GM19397 (cell line): ENCODE measurements at regions not wholly inside any gene's neighbourhood (a gene's known extent, or its start where the extent isn't known, plus 50 kb on each side); places are given as distances from the start of the nearest gene placed in this dataset.

Source experiments
- ATAC-seq: cut with Tn5 transposase; IDR thresholded peaks from one replicate; pipeline ENCODE4 v1.9.1; 2021; ENCODE audit warnings: mild to moderate bottlenecking, moderate library complexity; ENCODE audit not compliant: unreplicated experiment

DNA sequence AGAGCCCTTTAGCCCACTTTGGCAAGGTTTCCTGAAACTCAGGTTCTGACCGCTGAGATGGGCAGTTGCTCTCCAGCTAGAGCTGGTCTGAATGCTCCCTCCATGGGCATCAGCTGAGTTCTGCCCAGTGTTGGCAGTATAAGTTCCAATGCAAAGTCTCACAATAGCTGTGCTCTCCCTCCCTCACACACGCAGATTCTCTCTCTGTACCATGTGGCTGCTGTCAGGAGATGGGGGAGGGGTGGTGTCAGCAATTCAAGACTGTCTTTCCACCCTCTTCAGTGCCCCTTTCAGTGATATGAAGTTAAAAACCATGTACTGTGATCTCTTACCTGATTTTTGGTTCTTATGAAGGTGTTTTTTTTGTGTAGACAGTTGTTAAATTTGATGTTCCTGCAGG is 164.3 kb upstream of the PLEKHA5 start:
- ATAC-seq = no peak

DNA sequence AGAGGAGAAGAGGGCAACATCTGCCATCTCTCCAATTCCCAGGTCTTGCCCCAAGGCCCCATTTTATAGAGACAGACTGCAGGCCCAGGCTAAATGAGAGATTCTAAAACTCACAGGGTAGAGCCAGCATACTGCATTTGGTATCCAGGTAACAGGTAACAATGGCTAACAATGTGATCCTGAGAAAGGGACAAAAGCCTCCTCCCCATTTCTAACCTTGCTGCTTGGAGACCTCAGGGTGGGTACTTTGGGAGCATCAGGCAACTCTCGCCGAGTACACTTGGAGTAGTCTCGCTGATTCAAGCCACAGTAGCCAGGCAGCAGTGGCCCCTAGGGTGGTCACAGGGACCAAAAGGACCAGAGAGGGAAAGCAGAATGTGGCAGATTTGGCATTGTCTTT is 162.6 kb upstream of the PLEKHA5 start:
- ATAC-seq = no peak

DNA sequence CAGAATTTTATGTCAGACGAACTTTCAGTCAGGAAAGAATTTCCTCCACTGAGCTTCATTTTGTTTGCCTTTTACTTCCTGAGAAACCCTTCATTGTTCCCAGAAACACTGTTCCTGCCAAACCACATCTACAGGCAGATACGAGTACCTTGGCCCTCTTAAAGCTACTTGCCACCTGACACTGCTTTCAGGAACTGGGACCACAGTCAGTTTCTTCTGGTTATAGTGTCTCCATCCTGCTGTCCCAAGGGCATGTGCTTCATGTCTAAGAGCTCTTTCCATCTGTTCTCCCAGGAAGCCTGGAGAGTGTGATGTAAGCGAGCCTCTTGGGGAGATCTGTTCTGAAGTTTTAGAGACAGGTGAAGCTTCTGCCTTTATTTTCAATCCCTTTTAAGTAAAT is 161.7 kb upstream of the PLEKHA5 start:
- no peak for ATAC-seq

DNA sequence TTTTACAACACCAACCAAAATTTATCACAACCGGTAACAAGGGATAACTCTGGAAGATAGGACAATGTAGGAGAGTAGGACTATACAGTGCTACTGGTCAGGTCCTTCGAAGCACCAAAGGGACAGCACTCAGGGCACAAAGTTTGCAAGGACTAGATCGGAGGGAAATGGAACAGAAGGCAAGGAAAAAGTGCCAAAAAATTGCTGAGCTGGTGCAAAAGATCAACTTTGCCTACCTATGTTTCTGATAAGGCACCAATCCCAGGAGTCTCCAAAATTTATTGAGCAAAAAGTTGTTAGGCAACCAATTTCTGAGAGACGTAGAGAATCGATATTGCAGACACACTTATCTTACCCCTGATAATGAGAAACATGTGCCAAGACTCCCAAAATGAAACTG is 160.0 kb upstream of the PLEKHA5 start:
- no peak for ATAC-seq

DNA sequence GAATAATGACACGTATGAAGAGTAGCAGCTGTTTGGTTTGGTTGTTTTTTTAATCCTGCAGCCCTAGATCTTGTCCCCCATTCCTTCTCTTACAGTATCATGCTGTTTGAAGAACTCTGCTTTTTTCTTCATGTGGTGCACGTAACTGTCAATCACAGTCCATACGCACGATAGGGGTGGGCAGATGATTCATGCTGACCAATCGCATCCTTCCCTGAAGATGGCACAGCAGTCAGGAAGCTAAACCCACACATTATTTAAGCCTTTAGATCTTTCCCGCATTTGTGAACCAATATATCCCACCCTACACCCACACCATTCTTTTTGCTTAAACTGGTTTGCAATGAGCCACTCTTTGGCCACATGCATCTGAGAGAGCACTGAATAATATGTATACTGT is 158.9 kb upstream of the PLEKHA5 start:
- no peak for ATAC-seq

DNA sequence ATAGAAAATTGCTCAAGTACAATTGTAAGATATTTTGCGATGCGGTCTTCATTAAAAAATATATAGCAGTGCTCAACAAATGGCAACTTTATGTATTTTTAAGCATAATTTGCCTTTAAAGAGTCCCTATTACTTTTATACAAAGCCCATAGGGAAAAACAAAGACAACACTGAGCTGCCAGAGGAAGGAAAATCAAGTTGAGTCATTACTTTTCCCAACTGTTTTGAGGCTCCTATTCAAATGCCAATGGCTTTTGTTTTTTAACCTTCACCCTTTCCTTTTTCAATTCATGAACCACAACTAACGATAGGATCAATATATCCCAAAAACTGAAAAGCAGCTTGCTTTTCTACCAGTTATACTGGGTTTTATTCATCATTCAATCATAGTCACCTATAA is 157.6 kb upstream of the PLEKHA5 start:
- ATAC-seq = no peak

DNA sequence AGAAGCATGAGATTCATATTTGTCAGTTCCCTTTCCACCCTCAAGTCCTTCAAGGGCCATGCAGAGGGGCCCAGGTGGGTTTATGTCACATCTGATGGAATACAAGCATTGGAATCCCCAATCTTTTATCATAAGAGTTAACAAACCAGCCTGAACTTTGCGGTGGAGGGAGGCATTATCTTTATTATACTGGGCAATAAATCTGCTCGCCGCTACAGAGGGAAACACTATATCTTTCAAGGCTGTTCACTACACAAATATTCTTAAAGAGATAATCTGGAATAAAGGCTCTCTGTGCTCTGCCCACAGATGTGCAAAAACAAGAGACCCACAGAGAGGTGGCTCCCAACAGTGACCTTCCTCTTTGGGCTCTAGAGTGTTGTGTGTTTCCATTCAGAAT is 153.6 kb upstream of the PLEKHA5 start:
- ATAC-seq = no peak

DNA sequence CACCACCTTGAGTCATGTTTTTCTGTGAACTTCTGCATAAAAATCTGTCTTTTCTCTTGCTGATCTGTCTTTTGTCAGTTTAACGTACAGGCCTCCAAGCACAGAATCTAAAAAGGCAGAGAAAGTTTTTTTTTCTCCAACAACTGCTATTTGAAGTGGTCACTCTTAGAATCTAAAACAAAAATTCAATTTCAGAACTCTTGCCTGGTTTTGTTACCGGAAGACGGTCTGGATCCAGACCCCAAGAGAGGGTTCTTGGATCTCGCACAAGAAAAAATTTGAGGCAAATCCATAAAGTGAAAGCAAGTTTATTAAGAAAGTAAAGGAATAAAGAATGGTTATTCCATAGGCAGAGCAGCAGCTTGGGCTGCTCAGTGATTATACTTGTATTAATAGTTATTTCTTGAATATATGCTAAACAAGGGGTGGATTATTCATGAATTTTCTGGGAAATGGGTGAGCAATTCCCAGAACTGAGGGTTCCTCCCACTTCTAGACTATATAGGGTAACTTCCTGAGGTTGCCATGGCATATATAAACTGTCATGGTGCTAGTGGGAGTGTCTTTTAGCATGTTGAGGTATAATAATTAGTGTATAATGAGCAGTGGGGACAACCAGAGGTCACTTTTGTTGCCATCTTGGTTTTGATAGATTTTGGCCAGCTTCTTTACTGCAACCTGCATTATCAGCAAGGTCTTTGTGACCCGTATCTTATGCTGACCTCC is 150.0 kb upstream of the PLEKHA5 start:
- ATAC-seq = no peak

DNA sequence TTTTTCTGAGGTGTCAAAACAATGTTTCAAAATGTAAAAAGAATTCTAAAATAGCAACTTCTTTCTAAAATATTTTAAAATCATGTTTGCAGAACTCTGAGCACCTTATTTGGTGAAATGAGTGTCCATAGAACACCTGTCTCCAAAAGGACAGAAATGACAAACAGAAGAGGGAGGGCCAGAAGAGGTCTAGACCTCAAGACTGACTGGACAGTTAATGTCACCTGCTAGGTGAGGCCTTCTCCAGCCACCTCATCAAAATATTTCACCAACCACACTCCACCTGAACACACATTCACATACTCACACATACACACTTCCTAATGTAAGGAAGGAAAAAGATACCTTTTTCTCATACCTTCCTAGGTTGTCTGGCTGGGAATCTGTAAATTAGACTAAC is 147.8 kb upstream of the PLEKHA5 start:
- no peak for ATAC-seq

DNA sequence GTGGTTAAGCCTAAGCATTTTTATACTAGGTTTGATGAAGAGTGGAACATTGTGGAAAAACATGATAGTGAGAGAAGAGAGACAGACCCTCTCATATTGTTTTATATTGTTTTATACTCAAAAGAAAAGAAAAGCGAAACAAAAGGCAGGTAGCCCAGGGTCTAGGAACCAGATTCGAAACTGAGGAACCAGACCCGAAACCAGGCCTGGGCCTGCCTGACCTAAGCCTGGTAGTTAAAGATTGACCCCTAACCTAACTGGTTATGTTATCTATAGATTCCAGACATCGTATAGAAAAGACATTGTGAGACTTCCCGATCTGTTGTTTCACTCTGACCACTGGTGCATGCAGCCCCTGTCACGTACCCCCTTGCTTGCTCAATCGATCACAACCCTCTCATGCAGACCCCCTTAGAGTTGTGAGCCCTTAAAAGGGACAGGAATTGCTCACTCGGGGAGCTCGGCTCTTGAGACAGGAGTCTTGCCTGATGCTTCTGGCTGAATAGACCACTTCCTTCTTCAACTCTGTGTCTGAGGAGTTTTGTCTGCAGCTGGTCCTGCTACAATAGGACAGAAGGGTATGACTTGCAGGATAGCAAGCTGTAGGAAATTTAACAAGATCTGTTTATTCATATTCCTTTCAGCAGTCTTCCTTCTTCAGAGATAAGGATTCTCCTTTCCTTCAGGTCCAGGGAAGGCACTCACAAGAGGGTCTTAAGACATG is 147.1 kb upstream of the PLEKHA5 start:
- peak; percentile 72 for ATAC-seq

DNA sequence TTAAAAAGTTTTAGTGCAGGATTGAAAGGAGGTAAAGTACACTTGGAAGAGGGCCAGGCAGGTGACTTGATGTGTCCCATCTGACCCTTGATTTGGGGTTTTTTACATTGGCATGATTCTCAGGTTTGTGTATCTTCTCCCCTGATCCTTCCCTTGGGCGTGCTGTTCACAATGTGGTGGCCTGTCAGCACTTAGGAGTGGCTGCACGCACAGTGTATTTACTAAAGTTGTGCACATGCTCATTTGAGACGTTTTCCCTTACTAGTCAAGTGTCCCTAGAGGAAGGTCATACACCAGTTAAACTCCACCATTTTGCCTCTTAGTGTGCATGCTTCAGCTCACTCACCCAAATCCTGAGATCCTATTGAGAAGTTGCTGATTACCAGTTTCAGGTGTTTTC is 145.7 kb upstream of the PLEKHA5 start:
- ATAC-seq = no peak

DNA sequence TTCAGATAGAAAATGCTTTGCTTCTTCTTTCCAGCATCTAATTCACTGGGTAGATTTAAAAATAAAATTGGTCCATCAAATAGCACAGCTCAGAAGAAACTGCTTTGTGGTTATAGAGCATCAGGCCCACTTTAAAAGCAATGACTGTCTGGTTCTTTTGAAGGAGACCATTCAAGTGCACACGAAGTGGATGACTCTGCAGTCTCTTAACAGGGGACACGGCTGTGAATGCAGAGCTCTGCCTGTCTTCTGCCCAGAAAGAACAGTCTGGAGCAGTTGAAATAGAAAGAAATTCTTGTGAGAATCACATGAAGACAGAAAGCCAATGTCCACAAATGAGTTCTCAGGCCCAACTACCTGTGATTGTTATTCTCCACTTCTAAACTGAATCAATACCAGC is 138.7 kb upstream of the PLEKHA5 start:
- ATAC-seq = no peak

DNA sequence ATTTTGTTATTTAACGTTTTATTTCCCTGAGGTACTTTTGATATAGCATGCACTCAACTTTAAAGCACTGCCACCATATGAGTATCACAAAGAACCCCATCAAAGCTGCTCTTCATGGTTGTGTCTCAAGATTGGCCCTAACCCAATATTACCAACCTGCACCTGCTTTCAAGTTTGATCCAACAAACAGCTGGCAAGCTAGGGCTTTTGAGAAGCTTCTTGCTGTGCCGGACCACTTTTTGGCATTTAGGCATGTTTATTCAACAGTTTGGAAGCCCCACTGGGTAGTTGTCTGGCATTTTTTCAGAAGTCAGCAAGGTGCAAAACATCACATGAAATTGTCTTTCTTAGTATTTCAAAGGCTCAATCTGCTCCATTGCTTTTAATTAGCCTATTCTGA is 137.2 kb upstream of the PLEKHA5 start:
- no peak for ATAC-seq

DNA sequence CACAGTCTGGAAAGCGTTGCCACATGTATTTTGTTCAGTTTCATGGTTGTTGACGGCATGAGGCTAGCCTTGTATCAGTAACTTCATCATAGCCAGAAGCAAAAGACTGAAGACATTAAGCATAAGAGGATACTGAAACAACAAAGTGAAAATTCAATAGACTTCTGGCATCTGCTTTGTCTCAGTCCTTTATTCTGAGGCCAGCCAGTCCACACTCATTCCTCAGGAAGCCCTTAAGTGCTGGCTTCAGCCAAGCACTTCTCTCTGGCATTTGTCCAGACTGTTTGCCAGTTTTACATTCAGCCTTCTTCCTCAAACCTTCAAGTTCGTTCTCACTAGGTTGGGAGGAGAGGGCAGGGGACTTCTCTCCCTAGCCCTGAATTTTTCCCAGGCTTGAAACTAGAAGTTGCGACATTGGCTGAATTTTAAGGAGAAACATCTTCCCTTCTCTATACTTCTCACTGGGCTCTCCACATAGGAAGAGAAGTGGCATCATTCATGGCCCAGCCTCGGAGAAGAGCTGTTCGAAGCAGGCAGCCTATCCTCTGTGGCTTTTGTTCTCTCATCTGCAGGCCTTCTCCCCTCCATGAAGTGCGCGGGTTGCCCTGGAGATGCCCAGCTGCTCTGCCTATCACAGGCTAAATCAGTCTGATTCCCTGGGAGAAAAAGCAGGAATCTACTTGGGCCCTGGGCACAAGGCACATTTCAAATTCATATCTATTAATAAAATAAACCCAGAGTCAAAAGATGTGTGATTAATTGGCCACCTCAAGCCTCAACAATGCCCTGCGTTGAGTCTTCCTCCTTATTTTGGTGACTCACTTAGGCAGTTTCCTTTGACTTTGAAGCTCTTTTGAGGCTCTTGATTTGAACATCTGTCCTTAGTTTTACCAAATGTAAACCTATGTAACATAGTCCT is 130.9 kb upstream of the PLEKHA5 start:
- no peak for ATAC-seq

DNA sequence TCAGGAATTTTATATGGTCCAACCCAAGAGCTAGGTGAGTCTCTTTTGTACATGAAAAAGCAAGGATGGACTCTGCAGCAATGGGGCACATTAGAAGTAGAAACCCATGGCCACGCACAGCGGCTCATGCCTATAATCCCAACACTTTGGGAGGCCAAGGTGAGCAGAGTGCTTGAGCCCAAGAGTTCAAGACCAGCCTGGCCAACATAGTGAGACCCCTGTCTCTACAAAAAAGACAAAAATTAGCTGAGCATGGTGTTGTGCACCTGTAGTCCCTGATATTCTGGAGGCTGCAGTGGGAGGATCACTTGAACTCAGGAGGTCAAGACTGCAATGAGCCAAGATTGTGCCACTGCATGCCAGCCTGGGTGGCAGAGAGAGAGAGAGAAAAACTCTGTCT is 128.7 kb upstream of the PLEKHA5 start:
- no peak for ATAC-seq

DNA sequence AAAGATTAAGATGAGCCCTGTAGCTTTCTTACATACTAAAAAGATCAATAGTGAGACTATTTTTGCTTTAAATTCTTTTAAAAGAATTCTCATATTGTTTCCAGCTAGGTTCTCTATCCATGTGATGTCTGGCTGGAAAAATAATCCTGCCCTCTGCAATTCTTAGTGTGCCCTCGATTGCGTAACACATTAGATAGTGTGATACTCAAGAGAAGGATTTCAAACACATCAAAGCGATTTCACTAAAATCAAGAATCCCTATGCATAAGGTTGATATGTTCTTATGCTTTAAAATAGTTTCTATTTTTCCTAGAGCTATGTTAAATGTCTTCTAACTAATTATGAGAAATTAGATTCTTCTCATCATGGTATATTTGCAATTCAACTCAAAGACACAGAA is 127.3 kb upstream of the PLEKHA5 start:
- ATAC-seq = no peak

DNA sequence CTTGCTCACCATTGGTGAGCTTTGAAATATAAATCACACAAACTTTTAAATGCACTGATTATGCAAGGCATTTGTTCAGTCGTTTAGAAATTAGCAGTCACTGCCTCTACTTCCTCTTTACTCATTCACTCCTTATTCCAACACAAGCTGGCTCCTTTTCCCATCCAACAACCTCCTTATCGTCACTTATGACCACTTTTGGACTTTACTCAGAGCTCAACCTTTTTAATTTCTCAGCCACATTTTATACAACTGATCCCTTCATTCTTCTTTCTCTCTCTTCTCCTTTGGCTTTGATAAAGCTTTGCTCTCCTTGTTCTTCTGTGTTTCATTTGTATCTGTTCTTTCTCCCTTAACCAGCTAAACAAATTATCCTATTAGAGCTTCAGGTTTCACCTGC is 126.4 kb upstream of the PLEKHA5 start:
- no peak for ATAC-seq

DNA sequence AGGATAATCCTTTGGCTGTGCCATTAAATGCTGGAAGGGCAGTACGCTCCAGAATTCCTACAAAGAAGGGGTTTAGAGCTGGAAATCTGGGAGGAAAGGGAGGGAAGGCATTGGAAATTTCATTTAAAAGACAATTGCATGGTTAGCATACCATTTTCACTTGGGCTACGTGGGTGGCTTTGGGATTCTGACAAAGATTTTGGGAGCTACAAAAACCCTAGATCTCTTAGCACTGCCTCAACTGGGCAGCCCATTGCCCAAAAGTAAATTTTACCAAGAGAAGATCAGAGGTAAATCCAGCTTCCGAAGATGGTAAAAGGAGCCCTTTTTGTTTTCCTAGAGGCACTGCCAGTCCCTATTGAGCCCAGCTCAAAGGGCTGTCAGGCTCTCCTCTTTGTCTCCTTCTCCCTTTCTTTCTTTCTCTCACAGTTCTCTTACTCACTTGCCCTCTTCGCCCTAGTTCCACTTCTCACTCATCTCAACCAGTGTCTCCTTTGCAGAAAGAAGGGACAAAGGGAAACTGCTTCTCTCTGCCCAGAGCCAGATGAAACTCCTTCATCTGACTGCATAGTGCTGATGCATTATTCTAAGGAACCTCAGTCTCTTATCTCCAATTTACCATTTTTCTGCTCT is 125.4 kb upstream of the PLEKHA5 start:
- ATAC-seq = no peak

DNA sequence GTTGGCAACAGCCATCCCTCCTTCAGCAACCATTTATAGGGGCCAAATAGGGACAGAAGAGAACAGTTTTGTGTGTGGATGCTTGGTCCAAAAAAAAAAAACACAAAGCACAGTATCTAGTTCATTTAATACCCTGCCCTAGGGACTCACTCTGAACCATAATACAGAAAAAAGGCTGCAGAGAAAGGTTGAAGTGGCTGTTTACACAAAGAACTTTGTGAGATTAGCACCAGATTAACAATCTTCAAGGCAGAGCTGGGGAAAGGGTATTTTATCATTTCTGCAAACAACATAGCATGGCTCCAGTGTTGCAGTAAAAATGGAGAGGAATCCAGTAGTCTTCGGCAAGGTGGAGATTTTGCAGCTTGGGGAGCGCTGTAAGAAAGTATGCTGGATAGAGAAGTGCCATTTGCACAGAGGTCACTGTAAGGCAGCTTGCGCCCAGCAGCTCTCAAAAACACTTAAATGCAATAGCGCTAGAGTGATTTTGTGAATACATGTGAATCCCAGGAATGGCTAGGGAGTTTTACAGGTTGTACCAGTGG is 124.2 kb upstream of the PLEKHA5 start:
- ATAC-seq = no peak

DNA sequence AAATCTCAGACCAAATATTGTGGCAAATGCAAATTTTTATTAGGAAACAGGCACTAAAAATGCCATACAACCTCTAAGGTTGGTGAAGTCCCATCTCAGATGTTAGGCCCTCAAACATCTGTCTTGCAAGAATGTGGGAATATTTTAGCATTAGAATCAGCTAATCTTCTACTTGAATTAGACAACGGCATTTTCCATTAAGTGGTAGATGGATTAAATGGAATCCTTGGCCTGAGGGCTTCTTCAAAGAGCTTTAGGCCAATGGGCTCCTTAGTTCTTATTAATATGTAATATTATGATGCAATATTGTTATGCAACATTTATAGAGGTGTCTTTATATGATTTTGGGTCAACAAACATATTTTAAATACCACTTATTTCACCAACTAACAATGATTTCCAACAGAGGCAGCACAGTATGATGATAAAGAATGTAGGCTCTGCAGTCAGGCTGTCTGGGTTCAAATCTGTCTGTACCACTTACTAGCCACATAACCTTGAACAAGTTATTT is 122.9 kb upstream of the PLEKHA5 start:
- ATAC-seq = no peak

DNA sequence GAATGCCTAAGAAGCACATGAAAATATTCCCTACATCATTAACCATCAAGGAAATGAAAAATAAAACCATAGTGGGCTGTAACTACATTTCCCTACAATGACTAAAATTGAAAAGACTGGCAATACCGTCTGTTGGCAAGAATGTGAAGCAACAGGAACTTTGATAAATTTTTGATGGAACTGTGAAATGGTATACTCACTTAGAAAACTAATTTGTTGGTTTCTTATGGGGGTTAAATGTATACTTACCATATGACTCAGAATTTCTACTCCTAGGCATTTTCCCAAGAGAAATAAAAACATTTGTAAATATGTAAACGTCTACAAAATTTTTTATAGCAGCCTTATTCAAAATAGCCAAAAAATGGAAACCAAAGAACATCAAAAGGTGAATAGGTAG is 121.4 kb upstream of the PLEKHA5 start:
- ATAC-seq = no peak
